GM12874 (cell line): ENCODE measurements at regions not wholly inside any gene's neighbourhood (a gene's known extent, or its start where the extent isn't known, plus 50 kb on each side); places are given as distances from the start of the nearest gene placed in this dataset.

ENCODE experiments used
- CTCF ChIP-seq: IDR thresholded peaks from 2 replicates; pipeline ENCODE4 v1.5.1; 2011; ENCODE audit warnings: low read depth, mild to moderate bottlenecking, control low read depth, low read length, moderate library complexity; ENCODE audit not compliant: insufficient read depth

DNA sequence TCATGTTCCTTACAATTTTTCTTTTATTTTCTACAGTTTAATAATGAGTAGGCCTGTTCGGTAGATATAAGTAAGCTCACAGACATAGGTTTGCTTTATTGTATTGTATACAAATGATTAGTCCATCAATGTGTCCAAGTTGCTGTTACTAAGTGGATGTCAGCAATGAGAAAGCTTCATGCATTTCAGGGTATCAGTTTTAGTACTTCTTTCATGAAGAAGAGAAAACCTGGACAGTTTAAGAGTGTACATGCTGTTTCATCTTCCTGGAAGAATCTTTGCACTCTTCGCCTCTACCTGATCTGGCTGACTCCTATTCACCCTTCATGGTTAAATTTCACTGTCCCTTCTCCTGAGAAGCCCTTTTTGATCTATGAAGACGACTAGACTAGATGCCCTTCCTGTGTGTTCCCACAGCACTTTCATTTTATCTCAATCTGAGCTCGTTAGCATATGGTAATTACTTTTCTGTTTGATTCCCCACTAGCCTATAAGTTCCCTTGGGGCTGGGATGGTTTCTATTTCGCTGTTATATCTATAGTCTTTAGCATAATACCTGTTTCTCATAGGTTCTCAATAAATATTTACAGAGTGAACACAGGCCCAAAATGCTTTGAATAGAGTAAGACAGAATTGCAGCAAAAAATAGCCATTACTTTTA, 70.7 kb downstream of the CETN3 start:
- TF ChIP-seq CTCF = no peak

GRCh38 chr5:90337449-90338052, 72.0 kb downstream of the CETN3 start:
- no peak for TF ChIP-seq CTCF

DNA sequence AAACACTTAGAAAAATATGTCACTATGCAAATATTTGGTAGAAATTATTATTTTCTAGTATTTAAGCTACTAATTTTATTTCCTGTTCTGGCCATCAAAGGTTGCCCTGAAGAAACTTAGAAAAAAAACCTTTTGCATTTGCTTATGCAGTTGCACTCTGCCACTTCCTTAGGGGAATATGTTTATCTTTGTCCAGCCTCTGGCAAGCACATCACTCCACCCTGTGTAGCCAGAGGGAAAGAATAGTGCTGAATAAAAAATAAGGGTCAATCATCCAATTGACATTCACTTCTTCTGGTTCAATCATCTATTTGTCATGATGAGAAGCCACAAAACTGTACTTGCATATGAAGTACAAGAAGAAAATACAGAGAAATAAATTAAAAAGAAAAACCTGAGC, 72.8 kb downstream of the CETN3 start:
- TF ChIP-seq CTCF = no peak

DNA sequence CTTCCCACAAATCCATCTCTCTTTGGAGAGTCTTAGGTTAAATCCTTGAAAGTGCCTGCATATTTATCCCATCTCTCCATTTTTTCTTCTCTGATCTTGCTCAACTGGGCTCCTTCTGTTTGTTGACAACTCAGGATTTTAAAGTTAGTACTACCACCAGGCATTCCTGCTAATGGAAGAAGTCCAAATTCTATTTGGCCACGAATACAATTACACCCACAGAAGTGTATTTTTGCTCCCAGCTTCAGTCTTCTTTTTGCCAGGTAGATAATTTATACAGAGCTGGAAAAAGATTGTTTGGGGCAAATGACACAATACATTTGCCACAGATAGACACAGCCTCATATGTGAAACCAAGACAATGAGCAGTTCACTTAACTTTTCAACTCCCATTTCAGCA, 74.8 kb downstream of the CETN3 start:
- TF ChIP-seq CTCF = no peak

DNA sequence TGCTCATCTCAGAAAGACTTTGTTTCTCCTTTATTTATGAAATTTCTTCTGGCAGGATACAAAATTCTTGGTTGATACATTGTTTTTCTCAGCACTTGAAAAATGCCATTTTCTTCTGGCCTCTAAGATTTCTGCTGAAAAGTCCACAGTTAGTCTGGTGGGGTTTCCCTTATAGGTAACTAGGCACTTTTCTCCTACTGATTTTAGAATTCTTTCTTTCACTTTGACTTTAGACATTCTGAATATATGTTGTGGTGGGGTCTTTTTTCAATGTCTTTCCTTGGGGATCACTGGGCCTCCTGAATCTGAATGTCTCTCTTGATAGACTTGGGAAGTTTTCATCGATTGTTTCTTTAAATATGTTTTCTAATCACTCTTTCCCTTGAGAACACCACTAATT, 79.6 kb downstream of the CETN3 start:
- TF ChIP-seq CTCF = no peak

- TF ChIP-seq CTCF = no peak
These were observed 82.6 kb downstream of the CETN3 start for GRCh38 chr5:90326995-90327394.

DNA sequence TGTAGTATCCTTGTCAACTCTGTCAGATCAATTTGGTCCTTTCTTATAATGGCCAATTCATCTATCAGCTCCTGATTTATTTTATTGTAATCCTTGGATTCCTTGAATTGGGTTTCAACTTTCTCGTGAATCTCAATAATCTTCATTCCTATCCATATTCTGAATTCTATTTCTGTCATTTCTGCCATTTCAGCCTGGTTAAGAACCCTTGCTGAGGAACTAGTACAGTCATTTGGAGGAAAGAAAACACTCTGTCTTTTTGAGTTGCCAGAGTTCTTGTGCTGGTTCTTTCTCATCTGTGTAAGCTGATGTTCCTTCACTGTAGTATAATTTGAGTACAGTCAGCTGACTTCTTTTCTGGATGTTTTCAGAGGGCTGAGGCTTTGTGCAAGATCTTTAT, 84.5 kb downstream of the CETN3 start:
- no peak for TF ChIP-seq CTCF
